Neural progenitor cell (in vitro differentiated cells): ENCODE measurements at regions not wholly inside any gene's neighbourhood (a gene's known extent, or its start where the extent isn't known, plus 50 kb on each side); places are given as distances from the start of the nearest gene placed in this dataset.

Source experiments
- DNase-seq: peaks from one replicate; pipeline ENCODE4 v3.0.0-alpha.2; 2016; ENCODE audit warnings: low spot score
- H2AFZ ChIP-seq: fragments of 200-600 bp; sonication (generic); replicated peaks from 2 replicates; pipeline ENCODE4 v1.6.1; 2016; ENCODE audit warnings: antibody characterized with exemption
- H3F3A ChIP-seq: fragments of 200-600 bp; sonication (generic); 2 replicates; pipeline ENCODE4 v1.6.1; 2016; ENCODE audit warnings: antibody characterized with exemption, low read depth
- H3K27ac ChIP-seq: fragments of 200-600 bp; sonication (generic); 2 replicates; pipeline ENCODE4 v1.5.1; 2016; ENCODE audit warnings: mild to moderate bottlenecking
- H3K27me3 ChIP-seq: fragments of 200-600 bp; sonication (generic); 2 replicates; pipeline ENCODE4 v1.6.1; 2016; ENCODE audit warnings: mild to moderate bottlenecking, moderate library complexity
- H3K36me3 ChIP-seq: fragments of 200-600 bp; sonication (generic); 2 replicates; pipeline ENCODE4 v1.5.1; 2016
- H3K4me1 ChIP-seq: fragments of 200-600 bp; sonication (generic); 2 replicates; pipeline ENCODE4 v1.6.1; 2016; ENCODE audit warnings: mixed run types
- H3K4me2 ChIP-seq: fragments of 200-600 bp; sonication (generic); 2 replicates; pipeline ENCODE4 v1.6.1; 2016
- H3K4me3 ChIP-seq: fragments of 200-600 bp; sonication (generic); 2 replicates; pipeline ENCODE4 v1.5.1; 2016
- H3K79me2 ChIP-seq: fragments of 200-600 bp; sonication (generic); 2 replicates; pipeline ENCODE4 v1.6.1; 2016; ENCODE audit warnings: low read depth
- H3K9ac ChIP-seq: fragments of 200-600 bp; sonication (generic); 2 replicates; pipeline ENCODE4 v1.6.1; 2016
- H3K9me3 ChIP-seq: fragments of 200-600 bp; sonication (generic); 2 replicates; pipeline ENCODE4 v1.5.1; 2016; ENCODE audit warnings: low read depth
- H4K20me1 ChIP-seq: fragments of 200-600 bp; sonication (generic); 2 replicates; pipeline ENCODE4 v1.6.1; 2016; ENCODE audit warnings: low read depth
- H3K27ac Mint-ChIP-seq: 3 replicates; pipeline ENCODE4 v1.8.0; 2021; ENCODE audit warnings: mixed read lengths
- H3K27me3 Mint-ChIP-seq: 2 replicates; pipeline ENCODE4 v1.8.0; 2022; ENCODE audit warnings: low read depth, mild to moderate bottlenecking, inconsistent platforms, moderate library complexity, mixed read lengths; ENCODE audit not compliant: insufficient read depth
- H3K36me3 Mint-ChIP-seq: 3 replicates; pipeline ENCODE4 v1.8.0; 2021; ENCODE audit warnings: mixed read lengths
- H3K4me1 Mint-ChIP-seq: 3 replicates; pipeline ENCODE4 v1.8.0; 2021; ENCODE audit warnings: mixed read lengths
- H3K4me3 Mint-ChIP-seq: 3 replicates; pipeline ENCODE4 v1.8.0; 2021; ENCODE audit warnings: mild to moderate bottlenecking, moderate library complexity, mixed read lengths
- H3K9me3 Mint-ChIP-seq: 3 replicates; pipeline ENCODE4 v1.8.0; 2020; ENCODE audit warnings: mixed read lengths
- EZH2 ChIP-seq: fragments of 200-600 bp; sonication (generic); IDR thresholded peaks from 2 replicates; pipeline ENCODE4 v1.6.1; 2017; ENCODE audit warnings: antibody characterized with exemption, mild to moderate bottlenecking, moderate library complexity
- EZH2phosphoT487 ChIP-seq: fragments of 200-600 bp; sonication (generic); IDR thresholded peaks from 2 replicates; pipeline ENCODE4 v1.6.1; 2017; ENCODE audit warnings: antibody characterized with exemption
- TF ChIP-seq, protein P1 (sequence below): fragments of 200-600 bp; sonication (generic); IDR thresholded peaks from 2 replicates; pipeline ENCODE4 v1.5.1; 2017; ENCODE audit warnings: antibody characterized with exemption, mild to moderate bottlenecking

DNA sequence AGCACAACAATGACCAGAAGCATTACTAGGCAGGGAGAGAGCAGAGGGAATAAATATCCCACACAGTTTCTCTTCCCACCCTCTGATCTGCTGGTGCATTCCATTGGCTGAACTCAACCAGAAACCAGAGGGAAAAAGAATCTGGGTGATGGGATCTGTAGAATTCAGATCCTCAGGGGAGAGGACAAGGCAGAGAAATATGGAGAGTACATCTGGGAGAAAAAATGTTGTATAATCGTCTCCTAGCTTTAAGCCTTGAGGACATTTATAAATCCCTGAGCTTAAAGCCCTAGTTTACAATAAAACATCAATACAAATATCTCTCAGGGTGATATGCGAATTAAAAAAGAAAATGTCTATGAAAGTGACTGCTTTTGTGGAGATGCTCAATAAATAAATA is 368.1 kb upstream of the MAD2L1 start:
- Mint-ChIP-seq H3K9me3 (no peaks in the 10 kb centered on the region), H3K27ac (no peak overlapping the region), H3K4me1 (peaks cover 6% of the 10 kb centered on the region), H3K36me3 (no peaks in the 10 kb centered on the region), H3K27me3 (no peaks in the 10 kb centered on the region), H3K4me3 (no peak overlapping the region)
- H2AFZ ChIP-seq: no peak overlapping the region
- no peaks in the 10 kb centered on the region for H4K20me1 ChIP-seq
- H3K79me2 ChIP-seq: no peaks in the 10 kb centered on the region
- H3K4me3 ChIP-seq: no peak overlapping the region
- H3K9ac ChIP-seq: no peak overlapping the region
- H3F3A ChIP-seq: no peaks in the 10 kb centered on the region
- H3K27ac ChIP-seq: no peak overlapping the region
- no peak for DNase-seq
- no peak overlapping the region for H3K4me2 ChIP-seq
- H3K27me3 ChIP-seq: no peaks in the 10 kb centered on the region
- H3K36me3 ChIP-seq: no peaks in the 10 kb centered on the region
- H3K9me3 ChIP-seq: no peaks in the 10 kb centered on the region
- H3K4me1 ChIP-seq: no peaks in the 10 kb centered on the region
- TF ChIP-seq, protein P1, sequence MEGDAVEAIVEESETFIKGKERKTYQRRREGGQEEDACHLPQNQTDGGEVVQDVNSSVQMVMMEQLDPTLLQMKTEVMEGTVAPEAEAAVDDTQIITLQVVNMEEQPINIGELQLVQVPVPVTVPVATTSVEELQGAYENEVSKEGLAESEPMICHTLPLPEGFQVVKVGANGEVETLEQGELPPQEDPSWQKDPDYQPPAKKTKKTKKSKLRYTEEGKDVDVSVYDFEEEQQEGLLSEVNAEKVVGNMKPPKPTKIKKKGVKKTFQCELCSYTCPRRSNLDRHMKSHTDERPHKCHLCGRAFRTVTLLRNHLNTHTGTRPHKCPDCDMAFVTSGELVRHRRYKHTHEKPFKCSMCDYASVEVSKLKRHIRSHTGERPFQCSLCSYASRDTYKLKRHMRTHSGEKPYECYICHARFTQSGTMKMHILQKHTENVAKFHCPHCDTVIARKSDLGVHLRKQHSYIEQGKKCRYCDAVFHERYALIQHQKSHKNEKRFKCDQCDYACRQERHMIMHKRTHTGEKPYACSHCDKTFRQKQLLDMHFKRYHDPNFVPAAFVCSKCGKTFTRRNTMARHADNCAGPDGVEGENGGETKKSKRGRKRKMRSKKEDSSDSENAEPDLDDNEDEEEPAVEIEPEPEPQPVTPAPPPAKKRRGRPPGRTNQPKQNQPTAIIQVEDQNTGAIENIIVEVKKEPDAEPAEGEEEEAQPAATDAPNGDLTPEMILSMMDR: no peak
- TF ChIP-seq EZH2phosphoT487 (no peak), EZH2 (no peak)

- H3K36me3 ChIP-seq: no peaks in the 10 kb centered on the region
- no peak overlapping the region for H3K27ac ChIP-seq
- Mint-ChIP-seq H3K27me3 (no peaks in the 10 kb centered on the region), H3K4me1 (peaks cover 6% of the 10 kb centered on the region), H3K9me3 (no peaks in the 10 kb centered on the region), H3K4me3 (no peak overlapping the region), H3K36me3 (no peaks in the 10 kb centered on the region), H3K27ac (no peak overlapping the region)
- H3K27me3 ChIP-seq: no peaks in the 10 kb centered on the region
- H3K4me1 ChIP-seq: no peaks in the 10 kb centered on the region
- no peaks in the 10 kb centered on the region for H3K9me3 ChIP-seq
- no peak for DNase-seq
- no peak overlapping the region for H3K9ac ChIP-seq
- no peaks in the 10 kb centered on the region for H4K20me1 ChIP-seq
- TF ChIP-seq EZH2phosphoT487 (no peak), EZH2 (no peak)
- TF ChIP-seq, protein P1: no peak
- H3K79me2 ChIP-seq: no peaks in the 10 kb centered on the region
- no peak overlapping the region for H2AFZ ChIP-seq
- H3K4me3 ChIP-seq: no peak overlapping the region
- H3K4me2 ChIP-seq: no peak overlapping the region
- H3F3A ChIP-seq: no peaks in the 10 kb centered on the region
Observed at GRCh38 chr4:120432301-120432860, 365.7 kb upstream of the MAD2L1 start.

GRCh38 chr4:120431180-120431579 is 364.5 kb upstream of the MAD2L1 start:
- Mint-ChIP-seq H3K36me3 (no peaks in the 10 kb centered on the region), H3K27ac (no peak overlapping the region), H3K9me3 (no peaks in the 10 kb centered on the region), H3K4me1 (peaks cover 6% of the 10 kb centered on the region), H3K4me3 (no peak overlapping the region), H3K27me3 (no peaks in the 10 kb centered on the region)
- TF ChIP-seq EZH2phosphoT487 (no peak), EZH2 (no peak)
- TF ChIP-seq, protein P1: no peak
- Histone ChIP-seq H3F3A (no peaks in the 10 kb centered on the region), H3K79me2 (no peaks in the 10 kb centered on the region), H4K20me1 (no peaks in the 10 kb centered on the region), H3K4me1 (no peaks in the 10 kb centered on the region), H3K4me3 (no peak overlapping the region), H3K36me3 (no peaks in the 10 kb centered on the region), H3K4me2 (no peak overlapping the region), H3K9ac (no peak overlapping the region), H3K9me3 (no peaks in the 10 kb centered on the region), H2AFZ (no peak overlapping the region), H3K27me3 (no peaks in the 10 kb centered on the region), H3K27ac (no peak overlapping the region)
- DNase-seq: no peak
